Suprapubic skin (tissue), 4 donors: ENCODE measurements at regions not wholly inside any gene's neighbourhood (a gene's known extent, or its start where the extent isn't known, plus 50 kb on each side); places are given as distances from the start of the nearest gene placed in this dataset.

ENCODE experiments used
- DNase-seq, 2 donors: peaks; one replicate each; pipeline ENCODE4 v3.0.0-alpha.2; 2019; ENCODE audit warnings: low spot score in 2 of 2
- H3K27ac ChIP-seq: fragments of 200-600 bp; sonication (generic); one replicate; pipeline ENCODE4 v1.5.1; 2019
- H3K27me3 ChIP-seq: fragments of 200-600 bp; sonication (generic); one replicate; pipeline ENCODE4 v1.5.1; 2019
- H3K36me3 ChIP-seq: fragments of 200-600 bp; sonication (generic); one replicate; pipeline ENCODE4 v1.5.1; 2019
- H3K4me1 ChIP-seq: fragments of 200-600 bp; sonication (generic); one replicate; pipeline ENCODE4 v1.5.1; 2019
- H3K4me3 ChIP-seq: fragments of 200-600 bp; sonication (generic); one replicate; pipeline ENCODE4 v1.5.1; 2019; ENCODE audit warnings: mild to moderate bottlenecking
- H3K9me3 ChIP-seq: fragments of 200-600 bp; sonication (generic); one replicate; pipeline ENCODE4 v1.5.1; 2019
- EP300 ChIP-seq: sonication (generic); formaldehyde crosslinking; IDR thresholded peaks from one replicate; pipeline ENCODE4 v1.6.1; 2017; ENCODE audit warnings: antibody characterized with exemption
- POLR2A ChIP-seq, 2 donors: fragments of 450-650 bp; IDR thresholded peaks; one replicate each; pipeline ENCODE4 v1.6.1; 2017; ENCODE audit warnings: antibody characterized with exemption in 2 of 2, mild to moderate bottlenecking in 2 of 2, moderate library complexity in 2 of 2
- POLR2AphosphoS5 ChIP-seq, 3 donors: sonication (generic); formaldehyde crosslinking; IDR thresholded peaks; one replicate each; pipeline ENCODE4 v1.6.1; 2017; ENCODE audit warnings: antibody characterized with exemption in 3 of 3
- WGBS: methylation state at CpG from one replicate; pipeline ENCODE4 v1.1.5; 2018; 5-methylcytosine and 5-hydroxymethylcytosine counted together
- TF ChIP-seq, protein P1 (sequence below), 2 donors: fragments of 200-600 bp in 1 of 2; fragments of 450-650 bp in 1 of 2; sonication (generic) in 1 of 2; IDR thresholded peaks; one replicate each; pipeline ENCODE4 v1.5.1; 2016 to 2019; ENCODE audit warnings: antibody characterized with exemption in 2 of 2, mild to moderate bottlenecking in 1 of 2, moderate library complexity in 1 of 2

DNA sequence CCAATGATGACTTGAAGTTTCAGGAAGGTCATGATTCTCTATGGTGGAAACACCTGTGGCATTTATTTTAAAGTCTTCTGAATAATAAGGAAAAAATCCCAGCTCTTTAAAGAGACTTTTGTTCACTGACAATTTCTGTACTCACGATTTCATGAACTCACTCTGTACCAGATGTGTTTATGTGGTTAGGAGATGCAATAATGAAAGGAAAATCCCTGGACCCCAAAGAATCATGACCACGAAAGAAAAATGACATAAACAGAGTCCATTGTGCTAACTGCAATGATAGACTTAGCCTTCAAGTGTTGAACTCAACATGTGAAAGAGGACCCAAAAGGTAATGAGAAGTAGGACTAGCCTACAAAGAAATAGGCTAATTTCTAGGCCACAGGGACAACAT lies 947.5 kb downstream of the CDH11 start:
- WGBS = 61% methylated on average over 2 of the region's 2 CpGs
- H3K27ac ChIP-seq = no peak overlapping the region
- TF ChIP-seq, protein P1, sequence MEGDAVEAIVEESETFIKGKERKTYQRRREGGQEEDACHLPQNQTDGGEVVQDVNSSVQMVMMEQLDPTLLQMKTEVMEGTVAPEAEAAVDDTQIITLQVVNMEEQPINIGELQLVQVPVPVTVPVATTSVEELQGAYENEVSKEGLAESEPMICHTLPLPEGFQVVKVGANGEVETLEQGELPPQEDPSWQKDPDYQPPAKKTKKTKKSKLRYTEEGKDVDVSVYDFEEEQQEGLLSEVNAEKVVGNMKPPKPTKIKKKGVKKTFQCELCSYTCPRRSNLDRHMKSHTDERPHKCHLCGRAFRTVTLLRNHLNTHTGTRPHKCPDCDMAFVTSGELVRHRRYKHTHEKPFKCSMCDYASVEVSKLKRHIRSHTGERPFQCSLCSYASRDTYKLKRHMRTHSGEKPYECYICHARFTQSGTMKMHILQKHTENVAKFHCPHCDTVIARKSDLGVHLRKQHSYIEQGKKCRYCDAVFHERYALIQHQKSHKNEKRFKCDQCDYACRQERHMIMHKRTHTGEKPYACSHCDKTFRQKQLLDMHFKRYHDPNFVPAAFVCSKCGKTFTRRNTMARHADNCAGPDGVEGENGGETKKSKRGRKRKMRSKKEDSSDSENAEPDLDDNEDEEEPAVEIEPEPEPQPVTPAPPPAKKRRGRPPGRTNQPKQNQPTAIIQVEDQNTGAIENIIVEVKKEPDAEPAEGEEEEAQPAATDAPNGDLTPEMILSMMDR (IDR thresholded peaks at IDR 0.05) = no peak
- no peak for TF ChIP-seq POLR2AphosphoS5 (IDR thresholded peaks at IDR 0.05)
- no peak for DNase-seq
- no peaks in the 10 kb centered on the region for H3K4me1 ChIP-seq
- H3K4me3 ChIP-seq = no peak overlapping the region
- no peaks in the 10 kb centered on the region for H3K36me3 ChIP-seq
- no peaks in the 10 kb centered on the region for H3K27me3 ChIP-seq
- peaks cover 5% of the 10 kb centered on the region for H3K9me3 ChIP-seq

DNA sequence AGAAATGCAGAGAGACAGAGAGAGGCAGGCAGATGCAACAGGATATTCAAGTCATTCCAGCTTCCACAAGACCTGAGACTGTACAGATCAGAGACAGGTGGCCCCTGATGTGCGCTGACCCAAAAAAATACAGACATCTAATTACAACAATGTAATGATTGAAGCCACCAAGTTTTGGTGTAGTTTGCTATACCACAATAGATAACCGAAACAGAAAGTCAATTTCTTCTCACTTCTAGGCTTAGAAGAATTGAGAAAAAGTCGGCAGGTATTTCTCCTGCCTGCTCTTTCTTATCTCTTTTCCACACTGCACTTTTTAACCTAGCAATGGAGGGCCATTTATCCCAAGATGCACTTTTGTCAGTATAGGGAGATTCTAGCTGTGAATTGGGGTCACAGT lies 949.2 kb downstream of the CDH11 start:
- no peak overlapping the region for H3K27ac ChIP-seq
- H3K4me3 ChIP-seq = no peak overlapping the region
- 84% methylated on average over 3 of the region's 3 CpGs for WGBS
- no peak for DNase-seq
- TF ChIP-seq EP300 = no peak
- TF ChIP-seq, protein P1 (IDR thresholded peaks at IDR 0.05) = no peak
- TF ChIP-seq POLR2AphosphoS5 (IDR thresholded peaks at IDR 0.05) = no peak
- no peak for TF ChIP-seq POLR2A (IDR thresholded peaks at IDR 0.05)
- H3K9me3 ChIP-seq = no peaks in the 10 kb centered on the region
- no peaks in the 10 kb centered on the region for H3K36me3 ChIP-seq
- no peaks in the 10 kb centered on the region for H3K4me1 ChIP-seq
- H3K27me3 ChIP-seq = no peaks in the 10 kb centered on the region

DNA sequence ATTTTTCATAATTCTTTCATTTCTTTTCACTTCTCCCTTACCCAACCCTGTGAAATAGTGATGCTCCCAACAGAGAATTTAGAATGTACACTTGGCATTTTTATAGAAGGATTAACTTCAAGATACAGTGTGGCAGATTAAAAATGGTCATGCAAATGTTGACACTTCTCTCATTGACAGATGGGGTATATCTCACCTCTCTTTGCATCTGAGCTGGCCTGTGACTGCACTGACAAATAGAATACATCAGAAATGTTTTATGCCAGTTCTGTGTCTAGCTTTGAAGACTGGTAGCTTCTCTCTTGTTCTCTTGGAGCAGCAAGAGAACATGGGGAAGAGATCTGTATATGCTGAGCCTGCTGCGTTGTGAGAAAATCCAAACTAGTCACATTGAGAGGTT lies 949.6 kb downstream of the CDH11 start:
- TF ChIP-seq EP300 (no peak), POLR2A (IDR thresholded peaks at IDR 0.05) (no peak), POLR2AphosphoS5 (IDR thresholded peaks at IDR 0.05) (no peak)
- TF ChIP-seq, protein P1 (IDR thresholded peaks at IDR 0.05) = no peak
- H3K36me3 ChIP-seq = no peaks in the 10 kb centered on the region
- no peak for DNase-seq
- H3K4me1 ChIP-seq = no peaks in the 10 kb centered on the region
- no peak overlapping the region for H3K4me3 ChIP-seq
- 96% methylated on average over 1 of the region's 1 CpG for WGBS
- no peaks in the 10 kb centered on the region for H3K27me3 ChIP-seq
- no peak overlapping the region for H3K27ac ChIP-seq
- no peaks in the 10 kb centered on the region for H3K9me3 ChIP-seq

DNA sequence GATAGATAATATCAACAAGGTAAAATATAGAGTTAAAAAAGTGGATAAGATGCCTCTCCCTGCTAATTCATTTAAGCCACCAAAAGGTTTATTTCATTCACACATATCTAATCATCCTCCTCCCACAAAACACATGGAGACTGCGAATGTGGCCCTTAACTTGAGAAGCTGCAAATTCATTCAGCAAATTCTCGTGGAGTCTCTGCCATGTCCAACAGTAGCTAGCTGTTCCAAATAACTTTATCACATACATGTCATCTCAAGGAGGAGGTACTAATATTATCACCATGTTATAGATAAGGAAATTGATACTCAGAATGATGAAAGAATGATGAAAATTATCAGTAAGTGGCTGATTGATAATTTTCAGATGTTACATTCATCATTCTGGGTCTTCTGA lies 950.2 kb downstream of the CDH11 start:
- 80% methylated on average over 2 of the region's 2 CpGs for WGBS
- no peaks in the 10 kb centered on the region for H3K27me3 ChIP-seq
- H3K9me3 ChIP-seq = no peaks in the 10 kb centered on the region
- no peak overlapping the region for H3K4me3 ChIP-seq
- DNase-seq = no peak
- TF ChIP-seq POLR2A (IDR thresholded peaks at IDR 0.05) = no peak
- TF ChIP-seq EP300 = no peak
- TF ChIP-seq POLR2AphosphoS5 (IDR thresholded peaks at IDR 0.05) = no peak
- TF ChIP-seq, protein P1 (IDR thresholded peaks at IDR 0.05) = no peak
- no peaks in the 10 kb centered on the region for H3K4me1 ChIP-seq
- no peak overlapping the region for H3K27ac ChIP-seq
- H3K36me3 ChIP-seq = no peaks in the 10 kb centered on the region

DNA sequence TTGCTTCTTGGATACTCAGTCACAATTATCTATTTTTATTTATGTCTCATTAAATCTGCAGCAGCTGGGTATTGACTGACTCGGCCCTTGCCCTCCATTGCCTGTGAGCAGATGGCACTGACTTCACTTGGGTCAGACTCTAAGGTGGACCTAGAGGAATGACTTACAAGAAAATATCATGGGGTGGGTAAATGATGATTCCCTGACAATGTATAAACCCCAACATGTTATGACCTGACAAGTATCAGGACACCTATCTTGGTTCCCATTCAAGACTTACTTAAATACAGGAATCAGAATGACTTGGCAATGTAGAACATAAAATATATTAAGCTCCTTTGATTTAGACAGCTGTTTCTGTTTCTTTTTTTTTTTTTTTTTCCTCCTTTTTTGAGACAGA lies 953.5 kb downstream of the CDH11 start:
- TF ChIP-seq POLR2A (IDR thresholded peaks at IDR 0.05) (no peak), EP300 (no peak), POLR2AphosphoS5 (IDR thresholded peaks at IDR 0.05) (no peak)
- TF ChIP-seq, protein P1 (IDR thresholded peaks at IDR 0.05) = no peak
- H3K27me3 ChIP-seq = no peaks in the 10 kb centered on the region
- no peak for DNase-seq
- H3K4me1 ChIP-seq = no peaks in the 10 kb centered on the region
- H3K36me3 ChIP-seq = no peaks in the 10 kb centered on the region
- no peak overlapping the region for H3K27ac ChIP-seq
- 45% methylated on average over 1 of the region's 1 CpG for whole genome bisulfite sequencing
- no peak overlapping the region for H3K4me3 ChIP-seq
- no peaks in the 10 kb centered on the region for H3K9me3 ChIP-seq
